Activated B cell treated with CpG ODN at 0.5 μM for 24 hours (primary cell): ENCODE measurements at regions not wholly inside any gene's neighbourhood (a gene's known extent, or its start where the extent isn't known, plus 50 kb on each side); places are given as distances from the start of the nearest gene placed in this dataset.

Source experiments
- ATAC-seq: fragments of 200-7000 bp; cut with Tn5 transposase; one replicate; pipeline ENCODE4 v1.10.0; 2021; ENCODE audit warnings: low read depth, mild to moderate bottlenecking, moderate library complexity
- CTCF ChIA-PET: fragments of 350-600 bp; sonication (Branson Sonifier 250); formaldehyde crosslinking; loops from one replicate; lab custom pipeline; 2021; ENCODE audit warnings: antibody characterized with exemption; lab: Charles Lee
- POLR2A ChIA-PET: fragments of 350-600 bp; sonication (Branson Sonifier 250); formaldehyde crosslinking; loops from one replicate; lab custom pipeline; 2021; ENCODE audit warnings: antibody characterized with exemption; lab: Charles Lee
- DNase-seq: peaks from one replicate; pipeline ENCODE4 v3.0.0; 2022
- H3K27ac Mint-ChIP-seq: one replicate; pipeline ENCODE4 v1.8.0; 2020; ENCODE audit warnings: mixed read lengths
- H3K27me3 Mint-ChIP-seq: one replicate; pipeline ENCODE4 v1.8.0; 2021; ENCODE audit warnings: mixed read lengths
- H3K36me3 Mint-ChIP-seq: one replicate; pipeline ENCODE4 v1.8.0; 2021; ENCODE audit warnings: low read depth, mixed read lengths
- H3K4me1 Mint-ChIP-seq: one replicate; pipeline ENCODE4 v1.8.0; 2021; ENCODE audit warnings: mixed read lengths
- H3K4me3 Mint-ChIP-seq: one replicate; pipeline ENCODE4 v1.8.0; 2020; ENCODE audit warnings: mild to moderate bottlenecking, mixed read lengths
- H3K9me3 Mint-ChIP-seq: one replicate; pipeline ENCODE4 v1.8.0; 2020; ENCODE audit warnings: mixed read lengths
- intact Hi-C: fragments of 100-400 bp; cut with micrococcal nuclease; formaldehyde crosslinking; loops from one replicate; pipeline ENCODE4 v1.15.1; 2024
- TF ChIP-seq, protein P1 (sequence below): fragments of 200-600 bp; IDR thresholded peaks from one replicate; pipeline ENCODE4 v1.8.0; 2022; ENCODE audit warnings: antibody characterized with exemption, mild to moderate bottlenecking

- ATAC-seq: no peak
- CTCF ChIA-PET: no interaction called here
- H3K4me3 Mint-ChIP-seq: no peak overlapping the region
Observed at GRCh38 chr2:240340361-240340761, 95.1 kb upstream of the GPC1 start.

GRCh38 chr2:240341064-240341463 is 94.4 kb upstream of the GPC1 start:
- POLR2A ChIA-PET: no interaction called here
- TF ChIP-seq, protein P1, sequence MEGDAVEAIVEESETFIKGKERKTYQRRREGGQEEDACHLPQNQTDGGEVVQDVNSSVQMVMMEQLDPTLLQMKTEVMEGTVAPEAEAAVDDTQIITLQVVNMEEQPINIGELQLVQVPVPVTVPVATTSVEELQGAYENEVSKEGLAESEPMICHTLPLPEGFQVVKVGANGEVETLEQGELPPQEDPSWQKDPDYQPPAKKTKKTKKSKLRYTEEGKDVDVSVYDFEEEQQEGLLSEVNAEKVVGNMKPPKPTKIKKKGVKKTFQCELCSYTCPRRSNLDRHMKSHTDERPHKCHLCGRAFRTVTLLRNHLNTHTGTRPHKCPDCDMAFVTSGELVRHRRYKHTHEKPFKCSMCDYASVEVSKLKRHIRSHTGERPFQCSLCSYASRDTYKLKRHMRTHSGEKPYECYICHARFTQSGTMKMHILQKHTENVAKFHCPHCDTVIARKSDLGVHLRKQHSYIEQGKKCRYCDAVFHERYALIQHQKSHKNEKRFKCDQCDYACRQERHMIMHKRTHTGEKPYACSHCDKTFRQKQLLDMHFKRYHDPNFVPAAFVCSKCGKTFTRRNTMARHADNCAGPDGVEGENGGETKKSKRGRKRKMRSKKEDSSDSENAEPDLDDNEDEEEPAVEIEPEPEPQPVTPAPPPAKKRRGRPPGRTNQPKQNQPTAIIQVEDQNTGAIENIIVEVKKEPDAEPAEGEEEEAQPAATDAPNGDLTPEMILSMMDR: no peak
- H3K27me3 Mint-ChIP-seq: peaks cover 2% of the 10 kb centered on the region
- H3K4me1 Mint-ChIP-seq: no peaks in the 10 kb centered on the region
- intact Hi-C loops: no loop called here
- H3K4me3 Mint-ChIP-seq: no peak overlapping the region
- H3K36me3 Mint-ChIP-seq: no peaks in the 10 kb centered on the region
- no peak for ATAC-seq
- H3K9me3 Mint-ChIP-seq: no peaks in the 10 kb centered on the region
- DNase-seq: no peak
- CTCF ChIA-PET: no interaction called here
- H3K27ac Mint-ChIP-seq: no peak overlapping the region

More at GRCh38 chr2:240340361-240340761, 95.1 kb upstream of the GPC1 start:
- Mint-ChIP-seq H3K27ac (no peak overlapping the region), H3K9me3 (no peaks in the 10 kb centered on the region), H3K27me3 (peaks cover 2% of the 10 kb centered on the region), H3K36me3 (no peaks in the 10 kb centered on the region), H3K4me1 (no peaks in the 10 kb centered on the region)
- intact Hi-C loops: no loop called here
- POLR2A ChIA-PET: no interaction called here
- TF ChIP-seq, protein P1: no peak
- no peak for DNase-seq

DNA sequence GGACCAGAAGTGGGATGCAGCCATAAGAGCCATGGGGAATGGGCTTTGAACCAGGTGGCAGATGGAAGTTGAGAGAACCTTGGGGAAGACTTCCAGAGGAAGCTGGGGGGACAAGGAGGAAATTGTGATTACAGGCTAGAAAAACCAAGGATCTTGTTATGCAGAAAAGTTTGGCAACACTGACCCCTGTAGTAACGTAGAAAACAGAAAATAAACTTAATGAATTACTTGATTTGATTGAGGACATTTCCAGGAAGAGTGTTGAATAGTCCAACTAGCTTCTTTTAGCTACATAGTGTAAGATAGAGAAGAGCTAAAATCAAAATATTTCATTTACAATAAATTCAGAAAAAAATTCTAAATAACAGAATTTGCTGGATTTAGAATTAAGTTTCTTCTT is 91.9 kb upstream of the GPC1 start:
- CTCF ChIA-PET: no interaction called here
- intact Hi-C loops: no loop called here
- ATAC-seq (no peak), DNase-seq (no peak)
- POLR2A ChIA-PET: no interaction called here
- no peaks in the 10 kb centered on the region for H3K4me1 Mint-ChIP-seq
- H3K4me3 Mint-ChIP-seq: no peak overlapping the region
- H3K36me3 Mint-ChIP-seq: no peaks in the 10 kb centered on the region
- no peaks in the 10 kb centered on the region for H3K9me3 Mint-ChIP-seq
- H3K27ac Mint-ChIP-seq: no peak overlapping the region
- no peaks in the 10 kb centered on the region for H3K27me3 Mint-ChIP-seq
- TF ChIP-seq, protein P1: no peak

- no peak for DNase-seq
- H3K27me3 Mint-ChIP-seq: no peaks in the 10 kb centered on the region
- POLR2A ChIA-PET: no interaction called here
- H3K4me1 Mint-ChIP-seq: no peaks in the 10 kb centered on the region
- H3K9me3 Mint-ChIP-seq: no peaks in the 10 kb centered on the region
- intact Hi-C loops: no loop called here
- ATAC-seq: no peak
- CTCF ChIA-PET: no interaction called here
- TF ChIP-seq, protein P1: no peak
- H3K4me3 Mint-ChIP-seq: no peak overlapping the region
- no peaks in the 10 kb centered on the region for H3K36me3 Mint-ChIP-seq
- H3K27ac Mint-ChIP-seq: no peak overlapping the region
Observed at GRCh38 chr2:240344904-240345303, 90.6 kb upstream of the GPC1 start.

GRCh38 chr2:240346015-240346752 is 89.3 kb upstream of the GPC1 start:
- no peak overlapping the region for H3K4me3 Mint-ChIP-seq

More at GRCh38 chr2:240346015-240346752, 89.3 kb upstream of the GPC1 start:
- Mint-ChIP-seq H3K27ac (no peak overlapping the region), H3K36me3 (no peaks in the 10 kb centered on the region), H3K27me3 (no peaks in the 10 kb centered on the region), H3K4me1 (no peaks in the 10 kb centered on the region), H3K9me3 (no peaks in the 10 kb centered on the region)
- intact Hi-C loops: no loop called here
- TF ChIP-seq, protein P1: no peak
- ATAC-seq (no peak), DNase-seq (no peak)
- CTCF ChIA-PET: no interaction called here
- POLR2A ChIA-PET: no interaction called here
